ENCODE measurements at regions not wholly inside any gene's neighbourhood (a gene's known extent, or its start where the extent isn't known, plus 50 kb on each side); places are given as distances from the start of the nearest gene placed in this dataset.

- Histone ChIP-seq H3K4me1 (no peaks in the 10 kb centered on the region), H3K9me3 (no peaks in the 10 kb centered on the region), H3K4me3 (no peak overlapping the region), H3K27me3 (peaks cover 0 to 4% (median 0%) of the 10 kb centered on the region in 3 donors), H3K36me3 (no peaks in the 10 kb centered on the region), H3K27ac (no peak overlapping the region)
- TF ChIP-seq POLR2A (IDR thresholded peaks at IDR 0.05) = no peak
- no peak for TF ChIP-seq EP300 (IDR thresholded peaks at IDR 0.05)
- no peak for TF ChIP-seq POLR2AphosphoS5 (IDR thresholded peaks at IDR 0.05)
- no peak for TF ChIP-seq CTCF (IDR thresholded peaks at IDR 0.05)
- 72 to 86% (median 76%) methylated on average over 3 of the region's 3 CpGs for WGBS, 5 donors
- intact Hi-C loops (cut with DNase I; ENCODE audit: low total_unique reads) = no loop called here
- DNase-seq = no peak
Observed at GRCh38 chrX:88982933-88983332, 235.9 kb downstream of the CPXCR1 start.

GRCh38 chrX:88988796-88989195, 241.8 kb downstream of the CPXCR1 start:
- no peaks in the 10 kb centered on the region for H3K9me3 ChIP-seq
- no peak overlapping the region for H3K4me3 ChIP-seq
- no peak for TF ChIP-seq POLR2A (IDR thresholded peaks at IDR 0.05)
- intact Hi-C loops (cut with DNase I; ENCODE audit: low total_unique reads) = no loop called here
- H3K36me3 ChIP-seq = no peaks in the 10 kb centered on the region
- H3K4me1 ChIP-seq = no peaks in the 10 kb centered on the region
- H3K27ac ChIP-seq = no peak overlapping the region
- no peak for DNase-seq
- no peaks in the 10 kb centered on the region for H3K27me3 ChIP-seq

GRCh38 chrX:88990882-88991582, 244.0 kb downstream of the CPXCR1 start:
- 0 to 8% (median 2%) methylated on average over 1 of the region's 1 CpG for WGBS, 5 donors
- no peak overlapping the region for H3K4me3 ChIP-seq
- H3K9me3 ChIP-seq = no peaks in the 10 kb centered on the region
- no peak for DNase-seq
- TF ChIP-seq EP300 (IDR thresholded peaks at IDR 0.05) (no peak), POLR2AphosphoS5 (IDR thresholded peaks at IDR 0.05) (no peak), POLR2A (IDR thresholded peaks at IDR 0.05) (no peak), CTCF (IDR thresholded peaks at IDR 0.05) (no peak)
- H3K27ac ChIP-seq = no peak overlapping the region
- intact Hi-C loops (cut with DNase I; ENCODE audit: low total_unique reads) = no loop called here
- H3K27me3 ChIP-seq = no peaks in the 10 kb centered on the region
- H3K36me3 ChIP-seq = no peaks in the 10 kb centered on the region
- no peaks in the 10 kb centered on the region for H3K4me1 ChIP-seq

- intact Hi-C loops (cut with DNase I; ENCODE audit: low total_unique reads) = no loop called here
- Histone ChIP-seq H3K36me3 (no peaks in the 10 kb centered on the region), H3K9me3 (no peaks in the 10 kb centered on the region), H3K27me3 (no peaks in the 10 kb centered on the region), H3K4me1 (no peaks in the 10 kb centered on the region), H3K4me3 (no peak overlapping the region), H3K27ac (no peak overlapping the region)
- no peak for DNase-seq
- no peak for TF ChIP-seq POLR2A (IDR thresholded peaks at IDR 0.05)
- TF ChIP-seq CTCF (IDR thresholded peaks at IDR 0.05) = no peak
- no peak for TF ChIP-seq EP300 (IDR thresholded peaks at IDR 0.05)
- TF ChIP-seq POLR2AphosphoS5 (IDR thresholded peaks at IDR 0.05) = no peak
- WGBS, 5 donors = 30 to 56% (median 44%) methylated on average over 7 of the region's 7 CpGs
Observed at GRCh38 chrX:88991583-88992132, 244.6 kb downstream of the CPXCR1 start.

GRCh38 chrX:89021964-89022363, 274.9 kb downstream of the CPXCR1 start:
- intact Hi-C loops (cut with DNase I; ENCODE audit: low total_unique reads) = no loop called here
- no peaks in the 10 kb centered on the region for H3K27me3 ChIP-seq
- H3K4me1 ChIP-seq = no peaks in the 10 kb centered on the region
- peaks cover 0 to 5% (median 0%) of the 10 kb centered on the region in 4 donors for H3K9me3 ChIP-seq
- H3K36me3 ChIP-seq = no peaks in the 10 kb centered on the region
- no peak for TF ChIP-seq POLR2AphosphoS5 (IDR thresholded peaks at IDR 0.05)
- no peak for TF ChIP-seq POLR2A (IDR thresholded peaks at IDR 0.05)
- TF ChIP-seq CTCF (IDR thresholded peaks at IDR 0.05) = no peak
- TF ChIP-seq EP300 (IDR thresholded peaks at IDR 0.05) = no peak
- no peak for DNase-seq
- no peak overlapping the region for H3K4me3 ChIP-seq
- H3K27ac ChIP-seq = no peak overlapping the region

Data from stomach (tissue), 8 donors.